ENCODE measurements at regions not wholly inside any gene's neighbourhood (a gene's known extent, or its start where the extent isn't known, plus 50 kb on each side); places are given as distances from the start of the nearest gene placed in this dataset.

- Histone ChIP-seq H3K4me1 (ENCODE audit: control insufficient read depth, extremely low read depth, insufficient read depth, low read length) (no peaks in the 10 kb centered on the region), H4K20me1 (ENCODE audit: control insufficient read depth, extremely low read depth, insufficient read depth, low read length) (no peaks in the 10 kb centered on the region), H3K4me3 (replicated peaks in 1 of 4; ENCODE audit: control extremely low read depth in 1 of 4, insufficient read depth in 1 of 4, low read depth in 3 of 4, low read length in 4 of 4) (no peak overlapping the region), H3K36me3 (ENCODE audit: control insufficient read depth, insufficient read depth, low read length) (no peaks in the 10 kb centered on the region), H3K9me3 (ENCODE audit: control insufficient read depth, insufficient read depth, low read depth, low read length) (no peaks in the 10 kb centered on the region), H3K27ac (ENCODE audit: insufficient read depth, low read length) (no peak overlapping the region), H3K4me2 (ENCODE audit: extremely low read depth, insufficient read depth, low read length) (no peak overlapping the region), H2AFZ (ENCODE audit: low read length) (no peak overlapping the region), H3K79me2 (ENCODE audit: control insufficient read depth, insufficient read depth, low read length) (no peaks in the 10 kb centered on the region), H3K27me3 (ENCODE audit: control insufficient read depth, insufficient read depth, low read length) (no peaks in the 10 kb centered on the region), H3K9ac (ENCODE audit: insufficient read depth, low read length) (no peak overlapping the region)
- no peak for DNase-seq (ENCODE audit: low read depth in 2 of 2)
- TF ChIP-seq CTCF (conservative IDR thresholded peaks at IDR 0.05 in 1 of 2, IDR thresholded peaks at IDR 0.05 in 1 of 2; ENCODE audit: low read depth in 1 of 2, low read length in 2 of 2) (no peak), EZH2 (IDR thresholded peaks at IDR 0.05; ENCODE audit: low read length, missing control alignments) (no peak)
Observed at GRCh38 chr14:79997509-79998208, 213.6 kb downstream of the DIO2 start.

GRCh38 chr14:79992407-79993198, 218.7 kb downstream of the DIO2 start:
- no peak overlapping the region for H3K9ac ChIP-seq (ENCODE audit: insufficient read depth, low read length)
- TF ChIP-seq CTCF (conservative IDR thresholded peaks at IDR 0.05 in 1 of 2, IDR thresholded peaks at IDR 0.05 in 1 of 2; ENCODE audit: low read depth in 1 of 2, low read length in 2 of 2) = no peak
- TF ChIP-seq EZH2 (IDR thresholded peaks at IDR 0.05; ENCODE audit: low read length, missing control alignments) = no peak
- H3K36me3 ChIP-seq (ENCODE audit: control insufficient read depth, insufficient read depth, low read length) = no peaks in the 10 kb centered on the region
- no peak overlapping the region for H3K27ac ChIP-seq (ENCODE audit: insufficient read depth, low read length)
- H3K4me1 ChIP-seq (ENCODE audit: control insufficient read depth, extremely low read depth, insufficient read depth, low read length) = no peaks in the 10 kb centered on the region
- no peaks in the 10 kb centered on the region for H3K9me3 ChIP-seq (ENCODE audit: control insufficient read depth, insufficient read depth, low read depth, low read length)
- H3K4me3 ChIP-seq (replicated peaks in 1 of 4; ENCODE audit: control extremely low read depth in 1 of 4, insufficient read depth in 1 of 4, low read depth in 3 of 4, low read length in 4 of 4) = no peak overlapping the region
- no peaks in the 10 kb centered on the region for H4K20me1 ChIP-seq (ENCODE audit: control insufficient read depth, extremely low read depth, insufficient read depth, low read length)
- no peak for DNase-seq (ENCODE audit: low read depth in 2 of 2)
- no peaks in the 10 kb centered on the region for H3K27me3 ChIP-seq (ENCODE audit: control insufficient read depth, insufficient read depth, low read length)
- H2AFZ ChIP-seq (ENCODE audit: low read length) = no peak overlapping the region
- H3K4me2 ChIP-seq (ENCODE audit: extremely low read depth, insufficient read depth, low read length) = no peak overlapping the region
- H3K79me2 ChIP-seq (ENCODE audit: control insufficient read depth, insufficient read depth, low read length) = no peaks in the 10 kb centered on the region

GRCh38 chr14:79991866-79992265, 219.4 kb downstream of the DIO2 start:
- DNase-seq (ENCODE audit: low read depth in 2 of 2) = no peak
- no peaks in the 10 kb centered on the region for H3K79me2 ChIP-seq (ENCODE audit: control insufficient read depth, insufficient read depth, low read length)

More at GRCh38 chr14:79991866-79992265, 219.4 kb downstream of the DIO2 start:
- TF ChIP-seq EZH2 (IDR thresholded peaks at IDR 0.05; ENCODE audit: low read length, missing control alignments) = no peak
- TF ChIP-seq CTCF (conservative IDR thresholded peaks at IDR 0.05 in 1 of 2, IDR thresholded peaks at IDR 0.05 in 1 of 2; ENCODE audit: low read depth in 1 of 2, low read length in 2 of 2) = no peak
- Histone ChIP-seq H3K27me3 (ENCODE audit: control insufficient read depth, insufficient read depth, low read length) (no peaks in the 10 kb centered on the region), H3K4me3 (replicated peaks in 1 of 4; ENCODE audit: control extremely low read depth in 1 of 4, insufficient read depth in 1 of 4, low read depth in 3 of 4, low read length in 4 of 4) (no peak overlapping the region), H3K36me3 (ENCODE audit: control insufficient read depth, insufficient read depth, low read length) (no peaks in the 10 kb centered on the region), H2AFZ (ENCODE audit: low read length) (no peak overlapping the region), H3K9me3 (ENCODE audit: control insufficient read depth, insufficient read depth, low read depth, low read length) (no peaks in the 10 kb centered on the region), H3K9ac (ENCODE audit: insufficient read depth, low read length) (no peak overlapping the region), H4K20me1 (ENCODE audit: control insufficient read depth, extremely low read depth, insufficient read depth, low read length) (no peaks in the 10 kb centered on the region), H3K4me2 (ENCODE audit: extremely low read depth, insufficient read depth, low read length) (no peak overlapping the region), H3K4me1 (ENCODE audit: control insufficient read depth, extremely low read depth, insufficient read depth, low read length) (no peaks in the 10 kb centered on the region), H3K27ac (ENCODE audit: insufficient read depth, low read length) (no peak overlapping the region)

Data from fibroblast of lung (primary cell).